ENCODE measurements at regions not wholly inside any gene's neighbourhood (a gene's known extent, or its start where the extent isn't known, plus 50 kb on each side); places are given as distances from the start of the nearest gene placed in this dataset.

DNA sequence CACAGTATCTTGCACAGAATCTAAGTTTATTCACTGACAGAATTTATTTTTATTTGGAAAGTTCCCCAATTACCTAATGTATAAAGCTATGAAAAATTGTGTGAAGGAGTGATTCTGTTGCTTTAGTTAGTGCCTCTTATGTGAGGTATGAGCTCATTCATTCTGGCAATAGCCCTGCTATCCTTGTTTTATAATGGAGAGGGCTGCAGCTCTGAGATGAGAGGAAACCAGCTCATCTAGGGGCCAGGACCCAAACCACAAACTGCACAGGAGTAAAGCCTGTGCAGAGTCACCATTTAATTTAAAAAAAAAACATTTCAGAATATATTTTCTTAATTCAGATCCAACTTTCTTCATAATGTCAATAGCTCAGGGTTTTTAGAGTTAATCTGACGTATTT lies 383.0 kb downstream of the TMEM182 start:
- no peaks in the 10 kb centered on the region for H3K79me1 ChIP-seq (ENCODE audit: low read depth, low read length)
- H2BK120ac ChIP-seq (replicated peaks; ENCODE audit: low read depth, low read length) = no peak overlapping the region
- CTCF ChIA-PET (ENCODE audit: partially characterized antibody) = interaction anchor here (0.7 to 1.9 kb wide), 3 partner anchors 8 to 35 kb away, joined by 3 to 7 read pairs (median 4); no protein-coding TSS in a partner anchor
- no peaks in the 10 kb centered on the region for H3K79me2 ChIP-seq (ENCODE audit: control insufficient read depth in 1 of 2, insufficient read depth in 2 of 2, low read length in 2 of 2)
- no peaks in the 10 kb centered on the region for H3K27me3 ChIP-seq (replicated peaks in 1 of 4; ENCODE audit: control insufficient read depth in 3 of 4, extremely low read depth in 1 of 4, insufficient read depth in 3 of 4, low read length in 3 of 4)
- DNase-seq (ENCODE audit: low read depth in 1 of 2, low spot score in 2 of 2) (no peak), FAIRE-seq (no peak)
- POLR2A ChIA-PET (ENCODE audit: partially characterized antibody) = no interaction called here
- no peak overlapping the region for H3K23ac ChIP-seq (ENCODE audit: insufficient read length)
- no peak overlapping the region for H3K4me2 ChIP-seq (ENCODE audit: insufficient read depth in 1 of 2, low read depth in 2 of 2, low read length in 2 of 2)
- H3K56ac ChIP-seq (replicated peaks; ENCODE audit: insufficient read length, low read depth, low read length) = no peak overlapping the region
- no peaks in the 10 kb centered on the region for H4K20me1 ChIP-seq (replicated peaks in 1 of 2; ENCODE audit: control insufficient read depth in 1 of 2, insufficient read depth in 2 of 2, low read length in 2 of 2)
- H3K4ac ChIP-seq (replicated peaks; ENCODE audit: insufficient read length, low read depth, low read length) = no peak overlapping the region
- no peaks in the 10 kb centered on the region for H3K36me3 ChIP-seq (ENCODE audit: control insufficient read depth in 2 of 4, insufficient read depth in 4 of 4, low read length in 3 of 4)
- H3K14ac ChIP-seq (ENCODE audit: insufficient read length) = no peak overlapping the region
- no peak overlapping the region for H4K91ac ChIP-seq (replicated peaks; ENCODE audit: insufficient read length, low read length)
- H3K27ac ChIP-seq (ENCODE audit: low read depth, low read length) = no peak overlapping the region
- H2AFZ ChIP-seq (ENCODE audit: low read length) = no peak overlapping the region
- H3K9me3 ChIP-seq (ENCODE audit: insufficient read depth in 2 of 2, low read depth in 1 of 2, low read length in 1 of 2) = no peaks in the 10 kb centered on the region
- H2BK15ac ChIP-seq (ENCODE audit: low read length) = no peak overlapping the region
- H3K23me2 ChIP-seq (ENCODE audit: low read depth, low read length) = no peaks in the 10 kb centered on the region
- H2BK20ac ChIP-seq (ENCODE audit: low read length) = no peak overlapping the region
- H3K18ac ChIP-seq (ENCODE audit: extremely low read depth, low read length) = no peak overlapping the region
- H3K4me3 ChIP-seq (ENCODE audit: extremely low read depth in 1 of 4, insufficient read depth in 2 of 4, low read depth in 3 of 4, low read length in 4 of 4) = no peak overlapping the region
- H3K4me1 ChIP-seq (replicated peaks in 1 of 4; ENCODE audit: control insufficient read depth in 3 of 4, insufficient read depth in 4 of 4, low read length in 3 of 4) = peaks cover 0 to 2% (median 0%) of the 10 kb centered on the region in 4 experiments; a peak in 2 of 7 replicates
- no peak overlapping the region for H3K9ac ChIP-seq (replicated peaks in 1 of 4; ENCODE audit: extremely low read depth in 1 of 4, low read depth in 3 of 4, low read length in 3 of 4)
- no peak overlapping the region for H2BK5ac ChIP-seq (ENCODE audit: low read depth, low read length)
- no peak overlapping the region for H4K8ac ChIP-seq (ENCODE audit: extremely low read depth, insufficient read depth, low read length)
- no peak overlapping the region for H2AK5ac ChIP-seq (ENCODE audit: low read depth, low read length)
- H2BK12ac ChIP-seq (ENCODE audit: low read depth, low read length) = no peak overlapping the region
- WGBS, 2 experiments (ENCODE audit: extremely low coverage in 1 of 2, insufficient coverage in 1 of 2, insufficient read length in 1 of 2, insufficient replicate concordance in 2 of 2, low coverage in 1 of 2, low lambda C conversion rate in 2 of 2, missing lambda C conversion rate in 1 of 2) = 4% methylated on average over 1 of the region's 1 CpG; no CpG with 5 or more reads in 1 of the 2 experiments
- H4K5ac ChIP-seq (ENCODE audit: insufficient read length, low read depth, low read length) = no peak overlapping the region
- TF ChIP-seq, protein P1, sequence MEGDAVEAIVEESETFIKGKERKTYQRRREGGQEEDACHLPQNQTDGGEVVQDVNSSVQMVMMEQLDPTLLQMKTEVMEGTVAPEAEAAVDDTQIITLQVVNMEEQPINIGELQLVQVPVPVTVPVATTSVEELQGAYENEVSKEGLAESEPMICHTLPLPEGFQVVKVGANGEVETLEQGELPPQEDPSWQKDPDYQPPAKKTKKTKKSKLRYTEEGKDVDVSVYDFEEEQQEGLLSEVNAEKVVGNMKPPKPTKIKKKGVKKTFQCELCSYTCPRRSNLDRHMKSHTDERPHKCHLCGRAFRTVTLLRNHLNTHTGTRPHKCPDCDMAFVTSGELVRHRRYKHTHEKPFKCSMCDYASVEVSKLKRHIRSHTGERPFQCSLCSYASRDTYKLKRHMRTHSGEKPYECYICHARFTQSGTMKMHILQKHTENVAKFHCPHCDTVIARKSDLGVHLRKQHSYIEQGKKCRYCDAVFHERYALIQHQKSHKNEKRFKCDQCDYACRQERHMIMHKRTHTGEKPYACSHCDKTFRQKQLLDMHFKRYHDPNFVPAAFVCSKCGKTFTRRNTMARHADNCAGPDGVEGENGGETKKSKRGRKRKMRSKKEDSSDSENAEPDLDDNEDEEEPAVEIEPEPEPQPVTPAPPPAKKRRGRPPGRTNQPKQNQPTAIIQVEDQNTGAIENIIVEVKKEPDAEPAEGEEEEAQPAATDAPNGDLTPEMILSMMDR (IDR thresholded peaks at IDR 0.05; ENCODE audit: control extremely low read depth in 1 of 3, insufficient read depth in 1 of 3, low read depth in 1 of 3, low read length in 3 of 3) = no peak
- TF ChIP-seq, protein P2, sequence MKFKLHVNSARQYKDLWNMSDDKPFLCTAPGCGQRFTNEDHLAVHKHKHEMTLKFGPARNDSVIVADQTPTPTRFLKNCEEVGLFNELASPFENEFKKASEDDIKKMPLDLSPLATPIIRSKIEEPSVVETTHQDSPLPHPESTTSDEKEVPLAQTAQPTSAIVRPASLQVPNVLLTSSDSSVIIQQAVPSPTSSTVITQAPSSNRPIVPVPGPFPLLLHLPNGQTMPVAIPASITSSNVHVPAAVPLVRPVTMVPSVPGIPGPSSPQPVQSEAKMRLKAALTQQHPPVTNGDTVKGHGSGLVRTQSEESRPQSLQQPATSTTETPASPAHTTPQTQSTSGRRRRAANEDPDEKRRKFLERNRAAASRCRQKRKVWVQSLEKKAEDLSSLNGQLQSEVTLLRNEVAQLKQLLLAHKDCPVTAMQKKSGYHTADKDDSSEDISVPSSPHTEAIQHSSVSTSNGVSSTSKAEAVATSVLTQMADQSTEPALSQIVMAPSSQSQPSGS (IDR thresholded peaks at IDR 0.05; ENCODE audit: low read length) = no peak
- TF ChIP-seq, protein P3, sequence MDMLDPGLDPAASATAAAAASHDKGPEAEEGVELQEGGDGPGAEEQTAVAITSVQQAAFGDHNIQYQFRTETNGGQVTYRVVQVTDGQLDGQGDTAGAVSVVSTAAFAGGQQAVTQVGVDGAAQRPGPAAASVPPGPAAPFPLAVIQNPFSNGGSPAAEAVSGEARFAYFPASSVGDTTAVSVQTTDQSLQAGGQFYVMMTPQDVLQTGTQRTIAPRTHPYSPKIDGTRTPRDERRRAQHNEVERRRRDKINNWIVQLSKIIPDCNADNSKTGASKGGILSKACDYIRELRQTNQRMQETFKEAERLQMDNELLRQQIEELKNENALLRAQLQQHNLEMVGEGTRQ (IDR thresholded peaks at IDR 0.05; ENCODE audit: low read length) = no peak
- TF ChIP-seq TAF1 (IDR thresholded peaks at IDR 0.05; ENCODE audit: low read depth, low read length) = no peak
- TF ChIP-seq, protein P4, sequence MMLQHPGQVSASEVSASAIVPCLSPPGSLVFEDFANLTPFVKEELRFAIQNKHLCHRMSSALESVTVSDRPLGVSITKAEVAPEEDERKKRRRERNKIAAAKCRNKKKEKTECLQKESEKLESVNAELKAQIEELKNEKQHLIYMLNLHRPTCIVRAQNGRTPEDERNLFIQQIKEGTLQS (IDR thresholded peaks at IDR 0.05; ENCODE audit: insufficient read depth, low read depth, low read length) = no peak
- TF ChIP-seq SP1 (IDR thresholded peaks at IDR 0.05; ENCODE audit: low read depth, low read length) = no peak
- no peak for TF ChIP-seq POLR2AphosphoS5 (IDR thresholded peaks at IDR 0.05; ENCODE audit: low read depth, low read length)
- TF ChIP-seq POU5F1 (IDR thresholded peaks at IDR 0.05; ENCODE audit: low read depth, low read length) = no peak
- TF ChIP-seq TAF7 (optimal IDR thresholded peaks at IDR 0.05; ENCODE audit: borderline replicate concordance, low read depth, low read length) = no peak
